Uterus (tissue), 2 donors: ENCODE measurements at regions not wholly inside any gene's neighbourhood (a gene's known extent, or its start where the extent isn't known, plus 50 kb on each side); places are given as distances from the start of the nearest gene placed in this dataset.

Experiments used
- POLR2A ChIP-seq, 2 donors: fragments of 450-650 bp; IDR thresholded peaks; one replicate each; pipeline ENCODE4 v1.6.1; 2016; ENCODE audit warnings: antibody characterized with exemption in 2 of 2, mild to moderate bottlenecking in 1 of 2, moderate library complexity in 1 of 2
- TF ChIP-seq, protein P1 (sequence below), 4 experiments: fragments of 200-600 bp in 2 of 4; fragments of 450-650 bp in 2 of 4; sonication (generic) in 2 of 4; IDR thresholded peaks; one replicate each; pipeline ENCODE4 v1.5.1; 2016 to 2019; ENCODE audit warnings: antibody characterized with exemption in 4 of 4, mild to moderate bottlenecking in 2 of 4, moderate library complexity in 1 of 4

DNA sequence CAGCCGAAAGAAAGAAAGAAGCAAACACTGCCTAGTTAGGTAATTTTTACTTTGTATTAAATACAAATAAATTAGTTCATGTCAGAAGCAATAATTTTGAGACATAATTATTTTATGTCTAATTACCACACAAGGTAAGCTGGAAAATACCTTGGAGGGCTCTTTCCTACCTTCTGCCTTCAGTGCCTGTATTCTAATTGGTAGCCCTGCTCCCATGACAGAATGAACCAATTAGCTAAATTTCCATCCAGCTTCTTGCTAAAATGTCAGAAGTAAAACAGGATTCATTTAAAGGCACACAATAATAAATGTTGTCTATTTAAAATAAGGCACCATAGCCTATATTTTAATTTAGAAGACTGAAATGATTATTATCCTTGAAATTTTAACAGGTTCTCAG is 135.4 kb upstream of the POT1 start:
- TF ChIP-seq POLR2A (IDR thresholded peaks at IDR 0.05): no peak
- TF ChIP-seq, protein P1, sequence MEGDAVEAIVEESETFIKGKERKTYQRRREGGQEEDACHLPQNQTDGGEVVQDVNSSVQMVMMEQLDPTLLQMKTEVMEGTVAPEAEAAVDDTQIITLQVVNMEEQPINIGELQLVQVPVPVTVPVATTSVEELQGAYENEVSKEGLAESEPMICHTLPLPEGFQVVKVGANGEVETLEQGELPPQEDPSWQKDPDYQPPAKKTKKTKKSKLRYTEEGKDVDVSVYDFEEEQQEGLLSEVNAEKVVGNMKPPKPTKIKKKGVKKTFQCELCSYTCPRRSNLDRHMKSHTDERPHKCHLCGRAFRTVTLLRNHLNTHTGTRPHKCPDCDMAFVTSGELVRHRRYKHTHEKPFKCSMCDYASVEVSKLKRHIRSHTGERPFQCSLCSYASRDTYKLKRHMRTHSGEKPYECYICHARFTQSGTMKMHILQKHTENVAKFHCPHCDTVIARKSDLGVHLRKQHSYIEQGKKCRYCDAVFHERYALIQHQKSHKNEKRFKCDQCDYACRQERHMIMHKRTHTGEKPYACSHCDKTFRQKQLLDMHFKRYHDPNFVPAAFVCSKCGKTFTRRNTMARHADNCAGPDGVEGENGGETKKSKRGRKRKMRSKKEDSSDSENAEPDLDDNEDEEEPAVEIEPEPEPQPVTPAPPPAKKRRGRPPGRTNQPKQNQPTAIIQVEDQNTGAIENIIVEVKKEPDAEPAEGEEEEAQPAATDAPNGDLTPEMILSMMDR (IDR thresholded peaks at IDR 0.05): no peak
